Inflammatory macrophage (primary cell): ENCODE measurements at regions not wholly inside any gene's neighbourhood (a gene's known extent, or its start where the extent isn't known, plus 50 kb on each side); places are given as distances from the start of the nearest gene placed in this dataset.
"Not testable (repeated sequence)": the region's sequence is repeated elsewhere in the genome, so short reads cannot be mapped to it uniquely, and the experiment has no call there.

Experiments
- DNase-seq, 2 donors: peaks; one replicate each; pipeline ENCODE4 v3.0.0-alpha.2; 2020 to 2022

GRCh38 chr10:6802759-6803426 lies 222.8 kb upstream of the PRKCQ start:
- DNase-seq, result no peak

- DNase-seq, result no peak
Observed at GRCh38 chr10:6796231-6796630, 216.2 kb upstream of the PRKCQ start.

GRCh38 chr10:6795541-6795940 lies 215.5 kb upstream of the PRKCQ start:
- DNase-seq, result no peak

- not testable (repeated sequence) for DNase-seq
Observed at GRCh38 chr10:6794841-6795240, 214.8 kb upstream of the PRKCQ start.

- DNase-seq, result no peak
Observed at GRCh38 chr10:6794441-6794840, 214.4 kb upstream of the PRKCQ start.

- DNase-seq, result no peak
Observed at GRCh38 chr10:6788731-6789130, 208.7 kb upstream of the PRKCQ start.

GRCh38 chr10:6788231-6788630 lies 208.2 kb upstream of the PRKCQ start:
- DNase-seq, result no peak

- no peak for DNase-seq
Observed at GRCh38 chr10:6787718-6788117, 207.6 kb upstream of the PRKCQ start.

GRCh38 chr10:6787091-6787490 lies 207.0 kb upstream of the PRKCQ start:
- DNase-seq, result no peak

- peak; percentile 6 to 39 for DNase-seq
Observed at GRCh38 chr10:6786579-6787031, 206.5 kb upstream of the PRKCQ start.

- DNase-seq, result not testable (repeated sequence)
Observed at GRCh38 chr10:6784429-6784828, 204.4 kb upstream of the PRKCQ start.

- DNase-seq, result no peak
Observed at GRCh38 chr10:6783471-6783870, 203.4 kb upstream of the PRKCQ start.

- no peak for DNase-seq
Observed at GRCh38 chr10:6782378-6782777, 202.3 kb upstream of the PRKCQ start.

GRCh38 chr10:6781133-6781770 lies 201.2 kb upstream of the PRKCQ start:
- DNase-seq, result no peak

GRCh38 chr10:6780008-6780677 lies 200.1 kb upstream of the PRKCQ start:
- no peak for DNase-seq

- DNase-seq, result peak in 1 of 2 donors; percentile 12
Observed at GRCh38 chr10:6778992-6779701, 199.1 kb upstream of the PRKCQ start.

GRCh38 chr10:6776170-6776569 lies 196.1 kb upstream of the PRKCQ start:
- DNase-seq, result no peak

- no peak for DNase-seq
Observed at GRCh38 chr10:6774406-6774805, 194.3 kb upstream of the PRKCQ start.

- DNase-seq, result no peak
Observed at GRCh38 chr10:6771331-6771730, 191.3 kb upstream of the PRKCQ start.

- no peak for DNase-seq
Observed at GRCh38 chr10:6770846-6771245, 190.8 kb upstream of the PRKCQ start.

GRCh38 chr10:6769704-6770417 lies 189.8 kb upstream of the PRKCQ start:
- peak; percentile 30 to 33 for DNase-seq

GRCh38 chr10:6766131-6766801 lies 186.2 kb upstream of the PRKCQ start:
- no peak for DNase-seq
